ENCODE measurements at regions not wholly inside any gene's neighbourhood (a gene's known extent, or its start where the extent isn't known, plus 50 kb on each side); places are given as distances from the start of the nearest gene placed in this dataset.

- TF ChIP-seq CTCF (conservative IDR thresholded peaks at IDR 0.05) (no peak), EZH2 (IDR thresholded peaks at IDR 0.05; ENCODE audit: low read depth) (no peak)
- H3K36me3 ChIP-seq (ENCODE audit: low read depth) = no peaks in the 10 kb centered on the region
- H3K9me2 ChIP-seq (ENCODE audit: insufficient read depth) = no peaks in the 10 kb centered on the region
- H3F3A ChIP-seq (ENCODE audit: insufficient read depth, low read depth) = no peaks in the 10 kb centered on the region
- no peaks in the 10 kb centered on the region for H4K20me1 ChIP-seq (ENCODE audit: insufficient read depth)
- H2AFZ ChIP-seq = no peak overlapping the region
- no peaks in the 10 kb centered on the region for H3K9me3 ChIP-seq (ENCODE audit: insufficient read depth, low read depth)
- BruUV-seq (replicated peaks) = no TSS peak
- H3K79me2 ChIP-seq (ENCODE audit: low read depth) = no peaks in the 10 kb centered on the region
- ChIA-PET POLR2A (ENCODE audit: unreplicated experiment) (no interaction called here), CTCF (no interaction called here)
- H3K4me3 ChIP-seq = no peak overlapping the region
- no peaks in the 10 kb centered on the region for H3K4me1 ChIP-seq (replicated peaks; ENCODE audit: insufficient read depth)
- no peak overlapping the region for H3K4me2 ChIP-seq
- no peaks in the 10 kb centered on the region for H3K27me3 ChIP-seq (ENCODE audit: insufficient read depth, low read depth)
- no peak for DNase-seq
- intact Hi-C loops (cut with micrococcal nuclease; ENCODE audit: unreplicated experiment) = no loop called here
- H3K27ac ChIP-seq = no peak overlapping the region
Measured at GRCh38 chr11:97937501-97937900, 1083.2 kb upstream of the CNTN5 start.

GRCh38 chr11:97938789-97939188 is 1082.0 kb upstream of the CNTN5 start:
- ChIA-PET POLR2A (ENCODE audit: unreplicated experiment) (no interaction called here), CTCF (no interaction called here)
- no peak for TF ChIP-seq EZH2 (IDR thresholded peaks at IDR 0.05; ENCODE audit: low read depth)
- no peak for TF ChIP-seq CTCF (conservative IDR thresholded peaks at IDR 0.05)

GRCh38 chr11:97943493-97943892 is 1077.3 kb upstream of the CNTN5 start:
- no peak for DNase-seq
- no TSS peak for BruUV-seq (replicated peaks)
- Histone ChIP-seq H3K27ac (no peak overlapping the region), H3K4me2 (no peak overlapping the region), H3K27me3 (ENCODE audit: insufficient read depth, low read depth) (no peaks in the 10 kb centered on the region), H2AFZ (no peak overlapping the region), H3K36me3 (ENCODE audit: low read depth) (no peaks in the 10 kb centered on the region), H3F3A (ENCODE audit: insufficient read depth, low read depth) (no peaks in the 10 kb centered on the region), H3K4me3 (no peak overlapping the region), H3K9me3 (ENCODE audit: insufficient read depth, low read depth) (no peaks in the 10 kb centered on the region), H4K20me1 (ENCODE audit: insufficient read depth) (no peaks in the 10 kb centered on the region), H3K9me2 (ENCODE audit: insufficient read depth) (no peaks in the 10 kb centered on the region), H3K4me1 (replicated peaks; ENCODE audit: insufficient read depth) (no peaks in the 10 kb centered on the region), H3K79me2 (ENCODE audit: low read depth) (no peaks in the 10 kb centered on the region)
- POLR2A ChIA-PET (ENCODE audit: unreplicated experiment) = interaction anchor here (0.6 kb wide), 1 partner anchor 644 kb away, joined by 3 read pairs; no protein-coding TSS in a partner anchor
- TF ChIP-seq CTCF (conservative IDR thresholded peaks at IDR 0.05) (no peak), EZH2 (IDR thresholded peaks at IDR 0.05; ENCODE audit: low read depth) (no peak)
- intact Hi-C loops (cut with micrococcal nuclease; ENCODE audit: unreplicated experiment) = no loop called here
- CTCF ChIA-PET = no interaction called here

More at GRCh38 chr11:97938789-97939188, 1082.0 kb upstream of the CNTN5 start:
- Histone ChIP-seq H3K9me2 (ENCODE audit: insufficient read depth) (no peaks in the 10 kb centered on the region), H3K27me3 (ENCODE audit: insufficient read depth, low read depth) (no peaks in the 10 kb centered on the region), H3K4me2 (no peak overlapping the region), H3F3A (ENCODE audit: insufficient read depth, low read depth) (no peaks in the 10 kb centered on the region), H3K4me1 (replicated peaks; ENCODE audit: insufficient read depth) (no peaks in the 10 kb centered on the region), H3K9me3 (ENCODE audit: insufficient read depth, low read depth) (no peaks in the 10 kb centered on the region), H3K79me2 (ENCODE audit: low read depth) (no peaks in the 10 kb centered on the region), H2AFZ (no peak overlapping the region), H3K36me3 (ENCODE audit: low read depth) (no peaks in the 10 kb centered on the region), H3K4me3 (no peak overlapping the region), H4K20me1 (ENCODE audit: insufficient read depth) (no peaks in the 10 kb centered on the region), H3K27ac (no peak overlapping the region)
- intact Hi-C loops (cut with micrococcal nuclease; ENCODE audit: unreplicated experiment) = no loop called here
- no peak for DNase-seq
- BruUV-seq (replicated peaks) = no TSS peak

Measured in PC-9 (cell line).